ENCODE measurements at regions not wholly inside any gene's neighbourhood (a gene's known extent, or its start where the extent isn't known, plus 50 kb on each side); places are given as distances from the start of the nearest gene placed in this dataset.
"Not testable (repeated sequence)": the region's sequence is repeated elsewhere in the genome, so short reads cannot be mapped to it uniquely, and the experiment has no call there.

DNA sequence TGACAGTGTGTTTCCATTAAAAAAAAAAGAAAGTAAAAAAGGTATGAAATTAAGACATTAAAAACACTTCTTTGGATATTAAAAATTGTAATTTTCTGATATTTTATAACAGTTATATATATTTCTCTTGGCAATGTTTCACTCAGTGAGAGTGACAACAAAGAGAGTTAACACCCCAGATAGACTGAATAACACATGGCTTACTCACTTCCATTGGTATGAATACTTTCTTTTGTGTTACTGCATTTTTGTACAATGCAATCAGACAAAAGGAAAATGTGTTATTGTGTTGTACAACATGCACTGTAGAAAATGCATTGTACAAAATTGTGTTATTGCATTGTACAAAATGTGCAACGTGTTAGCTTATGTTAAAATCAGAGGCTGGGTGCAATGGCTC, 676.6 kb upstream of the AMELY start:
- DNase-seq: not testable (repeated sequence)

DNA sequence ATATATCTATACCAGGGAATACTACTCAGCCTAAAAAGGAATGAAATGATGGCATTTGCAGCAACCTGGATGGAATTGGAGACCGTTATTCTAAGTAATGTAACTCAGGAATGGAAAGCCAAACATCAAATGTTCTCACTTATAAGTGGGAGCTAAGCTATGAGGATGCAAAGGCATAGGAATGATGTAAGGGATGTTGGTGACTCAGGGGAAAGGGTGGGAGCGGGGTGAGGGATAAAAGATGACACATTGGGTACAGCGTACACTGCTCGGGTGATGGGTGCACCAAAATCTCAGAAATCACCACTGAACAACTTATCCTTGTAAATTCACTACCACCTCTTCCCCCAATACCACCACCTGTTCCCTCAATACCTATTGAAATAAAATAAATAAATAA, 651.0 kb upstream of the AMELY start:
- no peak for DNase-seq

DNA sequence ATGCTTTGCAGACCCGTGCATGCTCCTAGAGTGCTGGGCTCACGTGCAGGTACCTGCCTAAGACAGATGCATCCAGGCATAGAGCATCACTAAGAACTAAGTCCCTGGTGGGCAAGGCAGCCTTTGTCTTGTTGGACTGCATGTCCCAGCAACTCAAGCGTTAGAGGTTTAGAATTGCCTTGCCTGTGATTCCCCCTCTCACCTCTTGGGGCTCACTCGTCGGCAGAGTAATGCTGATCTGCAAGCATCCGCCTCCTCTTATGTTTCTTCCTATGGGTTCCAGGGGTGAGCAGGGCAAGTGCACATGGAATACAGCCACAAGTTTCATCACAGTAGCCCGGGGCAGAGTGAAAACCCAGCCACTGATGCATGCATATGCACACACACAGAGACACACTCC, 646.1 kb upstream of the AMELY start:
- DNase-seq: no peak

DNA sequence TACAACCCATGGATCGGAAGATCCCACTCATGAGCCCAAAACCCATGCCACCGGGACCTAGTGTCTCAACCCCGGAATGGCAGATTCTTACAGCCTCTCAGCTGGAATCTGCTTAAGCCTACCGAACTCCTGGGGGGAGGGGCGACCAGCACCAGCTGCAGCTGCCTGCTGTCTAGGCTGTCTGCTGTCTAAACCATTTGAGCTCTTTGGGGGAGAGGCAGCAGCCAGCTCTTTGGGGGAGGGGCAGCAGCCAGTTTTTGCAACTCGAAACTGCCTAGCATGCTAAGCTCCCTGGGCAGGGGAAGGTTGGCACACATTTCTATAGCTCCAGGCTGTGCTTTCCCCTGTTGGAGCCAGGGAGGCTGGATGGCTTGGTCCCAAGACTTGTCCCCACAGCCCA, 643.5 kb upstream of the AMELY start:
- DNase-seq: peak; percentile 4

DNA sequence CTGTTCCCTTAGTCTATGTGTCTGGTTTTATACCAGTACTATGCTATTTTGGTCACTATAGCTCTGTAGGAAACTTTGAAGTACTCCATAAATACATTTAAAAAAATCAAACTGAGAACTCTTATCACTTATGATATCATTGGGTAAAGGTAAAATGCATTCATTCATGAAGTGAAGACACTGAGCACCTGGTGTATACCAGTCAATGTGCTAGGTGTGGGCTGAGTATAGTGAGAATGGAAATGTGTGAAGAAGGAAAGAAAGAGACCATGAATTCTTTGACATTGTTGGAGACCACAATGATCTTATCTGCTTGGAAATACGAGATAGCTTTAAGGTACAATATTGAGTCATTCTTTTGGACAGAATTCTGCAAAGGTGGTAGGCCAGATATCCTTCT, 633.5 kb upstream of the AMELY start:
- no peak for DNase-seq

DNA sequence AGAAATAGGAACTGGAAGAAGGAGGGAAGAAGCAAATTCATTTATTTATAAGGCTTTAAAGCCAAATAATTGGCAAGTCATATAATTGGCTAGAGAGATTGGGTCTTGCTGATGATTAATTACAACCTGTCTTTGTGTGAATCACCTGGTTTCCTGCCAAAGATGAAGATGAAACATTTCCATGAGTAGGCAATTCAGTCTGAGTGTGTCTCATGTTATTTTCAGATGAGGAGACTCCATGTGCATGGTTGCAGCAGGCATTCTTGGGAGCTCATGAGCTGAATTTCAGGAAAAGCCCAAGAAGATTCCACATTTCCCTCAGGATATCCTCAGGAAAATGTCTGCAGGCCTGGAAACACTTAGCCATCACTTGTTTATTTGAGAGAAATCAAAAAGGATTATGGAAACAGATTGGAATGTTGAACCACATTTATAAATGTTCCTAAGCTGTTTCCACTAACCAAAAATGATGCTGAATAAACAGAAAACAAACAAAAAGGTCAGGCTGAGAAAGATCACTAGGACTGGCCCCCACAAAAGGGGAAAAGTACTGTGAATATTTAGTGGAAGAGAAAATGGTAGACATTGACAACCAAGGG, 632.7 kb upstream of the AMELY start:
- DNase-seq: peak; percentile 12

DNA sequence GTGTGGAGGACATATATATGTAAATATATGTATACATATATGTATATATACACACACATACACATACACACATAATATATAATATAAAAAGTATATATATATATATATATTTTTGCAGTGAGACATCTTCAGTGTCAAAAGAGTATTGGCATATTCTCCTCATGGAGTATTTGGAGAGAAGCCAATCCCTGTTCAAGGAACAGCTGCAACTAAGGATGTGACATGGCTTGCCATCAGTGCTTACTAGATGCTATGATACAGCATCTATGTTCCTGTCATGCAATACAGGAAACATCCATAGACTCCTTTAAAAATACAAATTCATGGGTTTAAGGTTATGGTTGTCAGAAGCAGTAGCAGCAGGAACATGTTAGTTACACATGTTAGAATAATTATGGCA, 632.0 kb upstream of the AMELY start:
- no peak for DNase-seq

DNA sequence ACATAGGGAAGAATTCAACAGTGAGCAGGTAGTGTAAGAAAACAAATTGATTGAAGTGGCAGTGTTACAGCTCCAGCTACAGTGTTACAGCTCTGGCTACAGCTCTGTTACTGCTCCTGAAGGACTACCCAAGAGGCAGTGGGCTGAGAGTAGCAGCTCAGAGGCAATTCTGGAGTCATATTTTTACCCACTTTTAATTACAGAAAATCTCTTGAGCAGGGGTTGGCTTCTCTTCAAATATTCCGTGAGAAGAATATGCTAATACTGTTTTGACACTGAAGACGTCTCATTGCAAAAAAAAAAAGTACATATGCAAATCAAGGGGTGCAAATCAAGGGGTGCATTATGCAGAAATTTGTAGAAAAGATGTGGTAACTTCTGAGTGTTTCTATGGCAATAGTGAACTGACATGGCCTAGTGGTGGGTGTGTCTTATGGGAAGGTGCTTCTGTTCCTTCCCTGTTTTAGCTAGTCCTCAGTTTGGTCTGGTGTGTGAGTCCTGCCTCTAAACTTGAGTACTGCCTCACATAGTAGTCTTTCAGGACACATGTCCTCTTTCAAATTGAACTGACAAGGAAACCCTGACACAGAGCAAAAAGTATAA, 630.8 kb upstream of the AMELY start:
- no peak for DNase-seq

DNA sequence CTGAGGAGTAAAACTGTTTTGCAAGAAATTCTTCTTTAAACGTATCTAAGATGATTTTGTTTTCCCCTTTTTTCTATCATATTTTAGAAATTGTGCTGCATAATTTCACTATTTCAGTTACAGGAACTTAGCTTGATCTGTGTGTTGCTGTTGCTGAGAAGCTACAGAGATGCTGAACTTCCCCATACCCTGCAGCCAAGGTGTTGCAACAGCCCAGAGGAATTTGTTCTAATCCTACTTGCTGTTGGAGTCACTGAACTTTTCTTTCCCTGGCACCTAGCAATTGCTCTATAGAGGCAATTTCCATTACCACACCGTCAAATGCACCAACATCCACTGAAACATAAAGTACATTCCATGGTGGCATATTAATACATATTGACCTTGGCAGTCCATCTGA, 617.8 kb upstream of the AMELY start:
- DNase-seq: no peak

DNA sequence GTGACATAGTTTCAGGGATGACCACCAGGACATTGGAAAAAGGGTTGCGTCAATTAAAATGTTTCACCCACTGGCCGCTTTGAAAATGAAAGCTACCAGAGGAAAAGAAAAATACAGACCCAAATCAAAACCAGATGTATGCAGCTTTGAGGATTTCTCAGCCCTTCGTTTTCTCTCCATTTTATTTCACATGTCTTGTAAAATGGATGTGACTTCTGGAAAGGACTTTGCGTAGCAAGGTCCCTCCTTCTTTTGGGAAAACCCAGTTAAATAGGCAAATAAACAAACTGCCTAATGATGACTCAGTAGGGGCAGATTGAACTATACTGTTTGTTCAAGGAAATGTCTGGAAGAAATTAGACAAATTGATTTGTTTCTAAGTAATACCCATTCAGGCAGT, 616.0 kb upstream of the AMELY start:
- peak; percentile 9 for DNase-seq

DNA sequence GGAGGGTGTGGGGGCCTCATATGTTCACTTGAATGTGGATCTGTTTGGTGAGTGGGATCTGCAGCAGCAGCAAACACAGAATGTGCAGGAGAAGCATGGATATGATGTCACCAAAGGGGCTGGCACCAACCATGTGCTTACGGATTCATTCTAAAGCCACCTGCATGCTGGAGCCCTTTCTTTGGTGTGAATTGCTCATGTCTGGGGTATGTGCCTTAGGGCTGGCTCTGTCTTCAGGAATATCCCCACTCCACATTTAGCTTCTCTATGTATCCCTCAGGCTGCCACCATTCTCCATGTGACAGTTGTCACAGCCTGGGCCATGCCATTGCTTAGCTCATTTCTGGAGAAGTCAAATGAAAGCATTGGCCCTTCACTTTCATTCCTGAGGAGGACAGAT, 606.8 kb upstream of the AMELY start:
- no peak for DNase-seq

DNA sequence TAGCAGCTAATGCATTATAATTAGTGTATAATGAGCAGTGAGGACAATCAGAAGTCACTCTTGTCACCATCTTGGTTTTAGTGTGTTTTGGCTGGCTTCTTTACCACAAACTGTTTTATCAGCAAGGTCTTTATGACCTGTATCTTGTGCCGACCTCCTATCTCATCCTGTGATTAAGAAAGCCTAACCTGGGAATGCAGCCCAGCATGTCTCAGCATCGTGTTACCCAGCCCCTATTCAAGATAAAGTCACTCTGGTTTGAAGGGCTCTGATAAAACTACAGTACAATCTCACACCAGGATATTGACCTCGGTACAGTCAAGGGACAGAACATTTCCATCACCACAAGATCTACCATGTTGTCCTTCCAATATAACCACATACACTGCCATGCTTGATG, 604.7 kb upstream of the AMELY start:
- DNase-seq: no peak

DNA sequence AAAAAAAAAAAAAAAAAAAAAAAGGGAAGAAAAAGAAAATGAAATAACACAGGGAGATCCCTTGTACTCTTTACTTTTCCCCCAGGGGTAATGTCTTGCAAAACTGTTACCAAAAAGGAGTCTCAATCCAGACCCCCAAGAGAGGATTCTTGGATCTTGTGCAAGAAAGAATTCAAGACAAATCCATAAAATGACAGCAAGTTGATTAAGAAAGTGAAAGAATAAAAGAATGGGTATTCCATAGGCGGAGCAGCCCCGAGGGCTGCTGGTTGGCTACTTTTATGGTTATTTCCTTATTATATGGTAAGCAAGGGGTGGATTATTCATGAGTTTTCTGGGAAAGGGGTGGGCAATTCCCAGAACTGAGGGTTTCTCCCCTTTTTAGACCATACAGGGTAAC, 604.3 kb upstream of the AMELY start:
- no peak for DNase-seq

DNA sequence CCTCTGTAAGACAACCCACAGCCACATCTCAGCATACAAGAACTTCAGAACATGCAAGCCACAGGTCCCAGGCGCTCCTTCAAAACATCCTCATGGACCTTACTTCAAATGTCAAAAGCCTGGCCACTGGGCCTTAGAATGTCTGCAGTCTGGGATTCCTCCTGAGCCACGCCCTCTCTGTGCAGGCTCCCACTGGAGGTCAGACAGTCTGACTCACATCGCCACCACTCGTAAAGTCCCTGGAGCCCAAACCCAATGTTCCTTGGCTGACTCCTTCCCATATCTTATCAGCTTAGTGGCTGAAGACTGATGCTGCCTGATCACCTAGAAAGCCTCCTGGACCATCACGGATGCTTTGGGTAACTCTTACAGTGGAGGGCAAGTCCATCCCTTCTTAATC, 591.3 kb upstream of the AMELY start:
- no peak for DNase-seq

DNA sequence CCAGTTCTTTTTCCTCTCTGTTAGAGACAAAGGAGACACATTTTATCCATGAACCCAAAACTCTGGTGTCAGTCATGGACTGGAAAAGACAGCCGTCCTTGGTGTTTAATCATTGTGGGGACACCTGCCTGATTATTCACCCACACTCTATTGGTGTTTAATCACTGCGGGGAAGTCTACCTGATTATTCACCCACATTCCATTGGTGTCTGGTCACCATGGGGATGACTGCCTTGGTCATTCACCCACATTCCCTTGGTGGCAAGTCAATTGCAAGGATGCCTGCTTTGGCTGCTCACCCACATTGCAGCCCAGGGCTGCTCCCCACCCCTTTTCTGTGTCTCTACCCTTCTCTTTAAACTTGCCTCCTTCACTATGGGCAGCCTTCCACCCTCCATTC, 589.7 kb upstream of the AMELY start:
- no peak for DNase-seq

DNA sequence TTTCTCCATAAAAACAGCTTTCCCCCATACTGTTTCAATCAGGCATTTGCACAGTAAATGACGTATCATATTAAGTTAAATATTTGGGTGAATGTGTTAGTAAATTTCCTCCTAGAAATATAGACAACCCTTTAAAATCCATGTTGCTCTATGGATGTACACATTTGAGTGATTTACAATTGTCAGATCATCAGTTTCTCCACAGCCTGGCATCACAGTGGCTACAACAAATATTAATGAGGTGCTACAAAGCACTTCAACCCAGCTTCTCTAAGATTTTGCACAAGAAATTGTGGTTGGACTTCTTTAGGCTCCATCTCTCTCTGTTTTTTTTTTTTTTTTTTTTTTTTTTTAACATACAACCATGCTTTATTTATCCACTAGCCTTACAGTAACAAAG, 584.4 kb upstream of the AMELY start:
- DNase-seq: no peak

DNA sequence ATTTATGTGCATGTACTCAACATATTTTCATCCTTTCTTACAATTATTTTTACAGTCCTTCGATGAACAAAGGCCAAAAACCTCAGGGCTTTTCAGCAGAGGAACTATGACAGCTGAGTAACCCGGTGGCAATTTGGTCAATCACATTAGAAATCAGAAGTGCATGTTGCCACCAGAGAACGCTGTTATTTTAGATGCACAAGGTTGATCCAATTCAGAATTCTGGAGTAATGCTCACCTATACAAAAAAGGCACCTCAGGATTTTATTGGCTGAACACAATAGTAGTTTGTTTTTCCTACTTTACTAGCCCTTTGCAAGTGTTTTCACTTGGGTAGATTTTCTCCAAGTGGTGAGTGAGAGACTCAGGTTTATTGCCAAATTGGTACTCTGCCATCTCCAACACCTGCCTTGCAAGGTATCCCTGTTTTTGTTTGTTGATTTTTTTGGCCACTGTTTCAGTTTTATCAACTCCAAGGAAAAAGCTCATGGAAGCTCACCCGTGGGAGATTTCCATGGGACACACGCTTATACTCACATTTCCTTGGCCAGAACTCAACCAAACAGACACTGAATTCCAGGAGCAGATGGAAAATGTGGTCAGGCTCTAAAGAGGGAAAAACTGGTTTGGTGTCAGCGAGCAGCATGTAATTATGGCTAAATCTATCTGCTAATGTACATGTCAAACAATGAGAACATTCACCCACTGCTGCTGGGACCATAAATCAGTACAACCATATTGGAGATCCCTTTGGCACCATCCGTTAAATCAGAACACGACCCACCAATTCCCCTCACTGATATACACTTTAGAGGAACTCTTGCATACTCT, 573.1 kb upstream of the AMELY start:
- not testable (repeated sequence) for DNase-seq

DNA sequence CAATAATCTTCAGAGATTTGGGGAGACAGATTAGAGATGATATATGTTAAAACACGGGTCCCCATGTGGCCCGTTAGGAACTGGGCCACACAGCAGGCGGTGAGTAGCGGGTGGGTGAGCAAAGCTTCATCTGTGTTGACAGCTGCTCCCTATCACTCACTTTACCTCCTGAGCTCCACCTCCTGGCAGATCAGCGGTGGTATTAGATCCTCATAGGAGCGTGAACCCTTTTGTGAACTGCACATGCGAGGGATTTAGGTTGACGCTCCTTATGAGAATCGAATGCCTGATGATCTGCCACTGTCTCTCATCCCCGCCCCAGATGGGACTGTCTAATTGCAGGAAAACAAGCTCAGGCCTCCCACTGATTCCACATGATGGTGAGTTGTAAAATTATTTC, 560.4 kb upstream of the AMELY start:
- no peak for DNase-seq

DNA sequence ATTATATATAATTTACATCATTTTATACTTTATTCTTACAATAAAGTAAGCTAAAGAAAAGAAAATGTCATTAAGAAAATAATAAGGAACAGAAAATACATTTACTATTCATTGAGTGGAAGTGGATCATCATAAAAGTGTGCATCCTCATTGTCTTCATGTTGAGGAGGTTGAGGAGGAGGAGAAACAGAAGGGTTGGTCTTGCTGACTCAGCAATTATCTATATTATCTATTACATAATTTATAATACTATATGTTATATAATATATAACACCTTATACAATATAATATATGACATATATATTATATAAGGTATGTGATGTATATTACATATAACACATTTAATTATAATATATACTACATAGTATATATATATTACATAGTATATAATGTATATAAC, 558.5 kb upstream of the AMELY start:
- DNase-seq: no peak

DNA sequence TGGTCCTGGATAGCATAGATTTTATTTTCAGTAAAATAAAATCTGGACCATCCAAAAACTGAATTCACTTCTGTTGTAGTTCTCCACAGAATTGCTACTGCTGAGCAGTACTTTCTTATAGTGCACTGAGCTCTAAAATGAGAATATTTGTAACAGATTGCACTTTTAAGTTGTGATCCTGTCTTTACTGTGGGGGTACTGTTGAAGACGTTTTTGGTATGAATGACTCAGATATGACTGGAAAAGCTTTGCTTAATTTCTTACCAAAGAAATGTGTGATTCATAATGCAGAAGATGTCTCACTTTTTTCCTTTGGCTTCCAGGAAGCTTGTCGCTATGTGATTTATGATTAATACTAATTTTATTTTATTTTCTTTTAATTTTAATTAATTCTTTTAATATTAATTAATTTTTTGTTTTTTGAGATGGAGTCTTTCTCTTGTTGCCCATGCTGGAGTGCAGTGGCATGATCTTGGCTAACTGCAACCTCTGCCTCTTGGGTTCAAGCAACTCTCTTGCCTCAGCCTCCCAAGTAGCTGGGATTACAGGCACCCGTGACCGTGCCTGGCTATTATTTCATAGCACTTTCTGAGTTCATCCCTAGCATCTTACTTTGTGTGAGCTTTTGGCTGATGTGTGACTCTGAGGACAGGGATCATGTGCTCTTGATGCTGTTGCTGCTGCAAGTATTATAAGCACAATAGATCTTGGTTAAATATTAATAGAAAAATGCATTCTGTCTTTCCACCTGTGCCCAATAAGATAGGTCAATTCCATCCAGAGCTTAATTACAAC, 557.6 kb upstream of the AMELY start:
- DNase-seq: no peak

DNA sequence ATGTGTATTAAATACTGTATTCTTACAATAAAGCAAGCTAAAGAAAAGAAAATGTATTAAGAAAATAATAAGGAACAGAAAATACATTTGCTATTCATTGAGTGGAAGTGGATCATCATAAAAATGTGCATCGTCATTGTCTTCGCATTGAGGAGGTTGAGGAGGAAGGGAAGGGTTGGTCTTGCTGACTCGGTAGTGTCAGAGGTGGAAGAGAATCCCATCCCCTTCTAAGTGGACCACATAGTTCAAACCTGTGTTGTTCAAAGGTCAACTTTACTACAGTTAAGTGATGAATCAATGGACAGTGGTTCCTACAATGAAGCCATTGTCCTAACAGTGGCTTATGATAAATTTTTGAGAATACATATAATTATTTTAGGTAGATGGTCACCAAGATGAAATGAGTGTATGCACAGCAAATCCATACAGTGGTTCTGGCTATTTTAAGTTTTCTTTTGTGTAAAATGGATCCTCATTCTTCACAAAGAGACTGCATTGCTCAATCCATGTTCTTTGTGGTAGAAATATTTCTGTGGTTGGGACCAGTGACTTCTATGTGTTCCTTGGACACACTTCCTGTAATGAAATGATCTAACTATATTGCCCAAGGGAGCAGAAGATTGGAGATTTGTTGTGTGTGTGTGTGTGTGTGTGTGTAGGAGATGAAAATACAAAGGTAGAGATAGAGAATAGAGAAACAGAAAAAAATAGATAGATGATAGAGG, 556.4 kb upstream of the AMELY start:
- no peak for DNase-seq

DNA sequence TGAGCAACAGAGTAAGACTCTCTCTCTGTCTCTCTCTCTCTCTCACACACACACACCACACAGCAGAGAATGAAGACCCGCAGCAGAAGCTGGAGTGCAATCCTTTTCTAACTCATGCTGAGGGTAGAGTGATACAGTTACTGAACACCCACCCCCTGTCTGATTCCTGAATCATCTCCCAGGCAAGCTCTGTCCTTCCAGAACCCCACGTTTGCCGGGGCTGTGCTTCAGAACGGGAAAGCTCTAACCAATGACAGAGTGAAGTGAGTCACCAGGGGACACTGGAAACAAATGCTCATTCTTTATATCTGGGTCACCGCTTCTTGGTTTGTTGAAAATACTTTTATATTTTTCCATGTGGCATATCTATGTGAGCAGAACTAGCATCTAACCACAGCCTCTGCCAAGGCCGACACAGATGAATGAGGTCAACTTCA, 553.7 kb upstream of the AMELY start:
- DNase-seq: peak; percentile 56

DNA sequence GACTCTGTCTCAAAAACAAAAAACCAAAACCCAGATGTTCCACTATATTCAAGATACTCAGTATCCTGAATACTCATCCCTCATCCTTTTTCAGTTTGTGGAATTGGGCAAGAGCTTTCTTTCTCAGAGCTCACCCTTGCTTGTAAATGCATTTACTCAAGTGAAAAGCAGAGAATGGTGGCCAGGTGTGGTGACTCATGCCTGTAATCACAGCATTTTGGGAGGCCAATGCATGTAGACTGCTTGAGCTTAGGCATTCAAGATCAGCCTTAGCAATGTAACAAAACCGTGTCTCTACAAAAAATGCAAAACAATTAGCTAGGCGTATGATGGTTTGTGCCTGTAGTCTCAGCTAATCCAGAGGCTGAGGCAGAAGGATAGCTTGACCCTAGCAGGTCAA, 553.2 kb upstream of the AMELY start:
- no peak for DNase-seq

Data from hindlimb muscle (tissue), 1 donor.